ENCODE measurements at regions not wholly inside any gene's neighbourhood (a gene's known extent, or its start where the extent isn't known, plus 50 kb on each side); places are given as distances from the start of the nearest gene placed in this dataset.

- no peak for DNase-seq (ENCODE audit: low read depth, low spot score)
These were observed 281.7 kb downstream of the XXYLT1 start for GRCh38 chr3:194989241-194989640.

GRCh38 chr3:194990454-194991337 is 280.3 kb downstream of the XXYLT1 start:
- DNase-seq (ENCODE audit: low read depth, low spot score): no peak

- no peak for DNase-seq (ENCODE audit: low read depth, low spot score)
These were observed 279.7 kb downstream of the XXYLT1 start for GRCh38 chr3:194991338-194991654.

- no peak for DNase-seq (ENCODE audit: low read depth, low spot score)
These were observed 277.1 kb downstream of the XXYLT1 start for GRCh38 chr3:194993896-194994295.

GRCh38 chr3:194994551-194994981 is 276.4 kb downstream of the XXYLT1 start:
- no peak for DNase-seq (ENCODE audit: low read depth, low spot score)

- DNase-seq (ENCODE audit: low read depth, low spot score): peak; percentile 36
These were observed 275.6 kb downstream of the XXYLT1 start for GRCh38 chr3:194995334-194995733.

GRCh38 chr3:194995922-194996321 is 275.0 kb downstream of the XXYLT1 start:
- DNase-seq (ENCODE audit: low read depth, low spot score): no peak

- no peak for DNase-seq (ENCODE audit: low read depth, low spot score)
These were observed 274.2 kb downstream of the XXYLT1 start for GRCh38 chr3:194996746-194997145.

GRCh38 chr3:194998417-194998816 is 272.5 kb downstream of the XXYLT1 start:
- no peak for DNase-seq (ENCODE audit: low read depth, low spot score)

- DNase-seq (ENCODE audit: low read depth, low spot score): no peak
These were observed 272.0 kb downstream of the XXYLT1 start for GRCh38 chr3:194998948-194999347.

- DNase-seq (ENCODE audit: low read depth, low spot score): no peak
These were observed 271.5 kb downstream of the XXYLT1 start for GRCh38 chr3:194999491-194999890.

GRCh38 chr3:195001261-195001660 is 269.7 kb downstream of the XXYLT1 start:
- no peak for DNase-seq (ENCODE audit: low read depth, low spot score)

GRCh38 chr3:195001961-195002861 is 268.7 kb downstream of the XXYLT1 start:
- peak; percentile 86 for DNase-seq (ENCODE audit: low read depth, low spot score)

GRCh38 chr3:195003006-195003892 is 267.7 kb downstream of the XXYLT1 start:
- DNase-seq (ENCODE audit: low read depth, low spot score): no peak

GRCh38 chr3:195003893-195004289 is 267.1 kb downstream of the XXYLT1 start:
- DNase-seq (ENCODE audit: low read depth, low spot score): no peak

GRCh38 chr3:195004512-195005250 is 266.3 kb downstream of the XXYLT1 start:
- DNase-seq (ENCODE audit: low read depth, low spot score): no peak

GRCh38 chr3:195005251-195005620 is 265.7 kb downstream of the XXYLT1 start:
- no peak for DNase-seq (ENCODE audit: low read depth, low spot score)

- DNase-seq (ENCODE audit: low read depth, low spot score): no peak
These were observed 265.0 kb downstream of the XXYLT1 start for GRCh38 chr3:195005759-195006510.

- no peak for DNase-seq (ENCODE audit: low read depth, low spot score)
These were observed 263.8 kb downstream of the XXYLT1 start for GRCh38 chr3:195007151-195007550.

GRCh38 chr3:195007766-195008165 is 263.2 kb downstream of the XXYLT1 start:
- DNase-seq (ENCODE audit: low read depth, low spot score): no peak
